PC-9 (cell line): ENCODE measurements at regions not wholly inside any gene's neighbourhood (a gene's known extent, or its start where the extent isn't known, plus 50 kb on each side); places are given as distances from the start of the nearest gene placed in this dataset.

ENCODE experiments used
- CTCF ChIP-seq: fragments of 200-600 bp; sonication (generic); conservative IDR thresholded peaks from 2 replicates; pipeline ENCODE4 v1.6.1; 2017; ENCODE audit warnings: mixed run types, antibody characterized with exemption, mild to moderate bottlenecking, moderate library complexity
- EZH2 ChIP-seq: fragments of 200-600 bp; sonication (generic); IDR thresholded peaks from 2 replicates; pipeline ENCODE4 v1.8.0; 2017; ENCODE audit warnings: antibody characterized with exemption, low read depth

- TF ChIP-seq CTCF = no peak
- no peak for TF ChIP-seq EZH2
Observed at GRCh38 chr7:4394736-4395135, 287.4 kb upstream of the FOXK1 start.
